ENCODE measurements at regions not wholly inside any gene's neighbourhood (a gene's known extent, or its start where the extent isn't known, plus 50 kb on each side); places are given as distances from the start of the nearest gene placed in this dataset.

DNA sequence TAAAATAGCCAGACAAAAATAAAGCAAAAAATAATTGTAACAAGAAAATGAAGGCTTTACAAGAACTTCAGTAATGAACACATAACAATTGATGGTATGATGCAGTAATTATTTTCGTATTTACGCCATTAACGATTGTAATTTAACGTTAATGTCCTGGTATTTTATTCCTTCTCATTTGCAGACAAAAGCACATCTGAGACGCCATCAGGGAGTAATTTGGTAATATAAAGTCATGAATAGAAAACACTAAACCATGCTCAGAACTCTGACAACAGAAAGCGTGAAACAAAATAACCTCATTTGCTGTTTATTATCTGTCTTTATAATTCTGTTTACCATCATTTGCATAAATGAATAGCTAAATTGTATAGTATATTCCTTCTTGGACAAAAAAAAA is 336.6 kb upstream of the THRB start:
- Histone ChIP-seq H3K4me1 (peaks cover 0 to 19% of the 10 kb centered on the region in 2 donors), H3K27me3 (no peaks in the 10 kb centered on the region), H3K9me3 (no peaks in the 10 kb centered on the region), H3K4me3 (no peak overlapping the region), H3K27ac (no peak overlapping the region), H3K36me3 (no peaks in the 10 kb centered on the region)
- TF ChIP-seq, protein P1, sequence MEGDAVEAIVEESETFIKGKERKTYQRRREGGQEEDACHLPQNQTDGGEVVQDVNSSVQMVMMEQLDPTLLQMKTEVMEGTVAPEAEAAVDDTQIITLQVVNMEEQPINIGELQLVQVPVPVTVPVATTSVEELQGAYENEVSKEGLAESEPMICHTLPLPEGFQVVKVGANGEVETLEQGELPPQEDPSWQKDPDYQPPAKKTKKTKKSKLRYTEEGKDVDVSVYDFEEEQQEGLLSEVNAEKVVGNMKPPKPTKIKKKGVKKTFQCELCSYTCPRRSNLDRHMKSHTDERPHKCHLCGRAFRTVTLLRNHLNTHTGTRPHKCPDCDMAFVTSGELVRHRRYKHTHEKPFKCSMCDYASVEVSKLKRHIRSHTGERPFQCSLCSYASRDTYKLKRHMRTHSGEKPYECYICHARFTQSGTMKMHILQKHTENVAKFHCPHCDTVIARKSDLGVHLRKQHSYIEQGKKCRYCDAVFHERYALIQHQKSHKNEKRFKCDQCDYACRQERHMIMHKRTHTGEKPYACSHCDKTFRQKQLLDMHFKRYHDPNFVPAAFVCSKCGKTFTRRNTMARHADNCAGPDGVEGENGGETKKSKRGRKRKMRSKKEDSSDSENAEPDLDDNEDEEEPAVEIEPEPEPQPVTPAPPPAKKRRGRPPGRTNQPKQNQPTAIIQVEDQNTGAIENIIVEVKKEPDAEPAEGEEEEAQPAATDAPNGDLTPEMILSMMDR (IDR thresholded peaks at IDR 0.05), result no peak
- no peak for DNase-seq (ENCODE audit: low spot score)

GRCh38 chr3:24832891-24833290 is 338.2 kb upstream of the THRB start:
- H3K27me3 ChIP-seq, result no peaks in the 10 kb centered on the region
- H3K4me3 ChIP-seq, result no peak overlapping the region
- H3K27ac ChIP-seq, result no peak overlapping the region
- H3K36me3 ChIP-seq, result no peaks in the 10 kb centered on the region
- H3K4me1 ChIP-seq, result peaks cover 0 to 19% of the 10 kb centered on the region in 2 donors
- DNase-seq (ENCODE audit: low spot score), result no peak
- no peaks in the 10 kb centered on the region for H3K9me3 ChIP-seq
- TF ChIP-seq, protein P1 (IDR thresholded peaks at IDR 0.05), result no peak

DNA sequence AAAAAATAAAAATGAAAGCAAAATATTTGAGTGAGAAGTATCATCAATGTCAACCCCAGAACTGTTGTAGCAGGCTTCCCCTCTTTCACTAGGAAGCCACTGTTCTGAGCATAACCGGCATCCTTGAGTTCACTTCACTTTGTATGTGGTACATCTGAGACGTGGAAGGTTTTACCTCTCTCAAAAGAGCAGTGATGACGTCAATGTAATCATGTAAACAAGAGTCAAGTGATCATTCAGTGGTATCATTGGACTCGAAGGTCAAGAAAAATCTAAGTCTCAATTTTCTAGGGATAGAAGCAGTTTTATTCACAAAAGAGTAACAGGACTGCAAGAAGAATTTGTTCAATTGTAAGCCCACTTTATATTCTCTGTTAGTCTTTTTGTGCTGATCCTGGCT is 339.8 kb upstream of the THRB start:
- no peak overlapping the region for H3K27ac ChIP-seq
- TF ChIP-seq, protein P1 (IDR thresholded peaks at IDR 0.05), result no peak
- DNase-seq (ENCODE audit: low spot score), result no peak
- peaks cover 0 to 13% of the 10 kb centered on the region in 2 donors for H3K4me1 ChIP-seq
- H3K36me3 ChIP-seq, result no peaks in the 10 kb centered on the region
- H3K4me3 ChIP-seq, result no peak overlapping the region
- H3K9me3 ChIP-seq, result no peaks in the 10 kb centered on the region
- H3K27me3 ChIP-seq, result no peaks in the 10 kb centered on the region

GRCh38 chr3:24835510-24835909 is 340.9 kb upstream of the THRB start:
- Histone ChIP-seq H3K4me3 (no peak overlapping the region), H3K4me1 (peaks cover 0 to 2% of the 10 kb centered on the region in 2 donors), H3K36me3 (no peaks in the 10 kb centered on the region), H3K9me3 (no peaks in the 10 kb centered on the region), H3K27ac (no peak overlapping the region), H3K27me3 (no peaks in the 10 kb centered on the region)
- TF ChIP-seq, protein P1 (IDR thresholded peaks at IDR 0.05), result no peak
- DNase-seq (ENCODE audit: low spot score), result no peak

DNA sequence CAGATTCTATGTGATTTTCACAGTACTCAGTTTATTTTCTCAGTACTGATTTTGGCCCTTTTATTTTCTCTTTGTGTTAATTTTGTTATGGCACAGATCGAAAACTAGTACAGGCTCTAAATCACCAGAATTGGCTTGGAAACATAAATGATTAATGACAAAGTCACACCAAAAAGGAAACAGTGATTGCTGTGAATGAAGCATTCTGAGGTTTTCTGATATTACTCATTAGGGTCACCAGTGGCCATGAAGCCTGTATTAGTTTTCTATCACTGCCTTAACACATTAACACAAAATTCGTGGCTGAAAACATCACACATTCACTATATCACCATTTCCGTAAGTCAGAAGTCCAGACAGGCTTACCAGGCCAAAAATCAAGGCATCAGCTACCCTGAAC is 343.0 kb upstream of the THRB start:
- Histone ChIP-seq H3K27ac (no peak overlapping the region), H3K4me3 (no peak overlapping the region), H3K4me1 (no peaks in the 10 kb centered on the region), H3K27me3 (no peaks in the 10 kb centered on the region), H3K9me3 (no peaks in the 10 kb centered on the region), H3K36me3 (no peaks in the 10 kb centered on the region)
- DNase-seq (ENCODE audit: low spot score), result no peak
- TF ChIP-seq, protein P1 (IDR thresholded peaks at IDR 0.05), result no peak

GRCh38 chr3:24838533-24838932 is 343.9 kb upstream of the THRB start:
- TF ChIP-seq, protein P1 (IDR thresholded peaks at IDR 0.05), result no peak
- DNase-seq (ENCODE audit: low spot score), result no peak
- no peaks in the 10 kb centered on the region for H3K27me3 ChIP-seq
- no peaks in the 10 kb centered on the region for H3K4me1 ChIP-seq
- no peaks in the 10 kb centered on the region for H3K36me3 ChIP-seq
- H3K9me3 ChIP-seq, result no peaks in the 10 kb centered on the region
- no peak overlapping the region for H3K4me3 ChIP-seq
- H3K27ac ChIP-seq, result no peak overlapping the region

All from right atrium auricular region (tissue), 2 donors.